ENCODE measurements at regions not wholly inside any gene's neighbourhood (a gene's known extent, or its start where the extent isn't known, plus 50 kb on each side); places are given as distances from the start of the nearest gene placed in this dataset.

DNA sequence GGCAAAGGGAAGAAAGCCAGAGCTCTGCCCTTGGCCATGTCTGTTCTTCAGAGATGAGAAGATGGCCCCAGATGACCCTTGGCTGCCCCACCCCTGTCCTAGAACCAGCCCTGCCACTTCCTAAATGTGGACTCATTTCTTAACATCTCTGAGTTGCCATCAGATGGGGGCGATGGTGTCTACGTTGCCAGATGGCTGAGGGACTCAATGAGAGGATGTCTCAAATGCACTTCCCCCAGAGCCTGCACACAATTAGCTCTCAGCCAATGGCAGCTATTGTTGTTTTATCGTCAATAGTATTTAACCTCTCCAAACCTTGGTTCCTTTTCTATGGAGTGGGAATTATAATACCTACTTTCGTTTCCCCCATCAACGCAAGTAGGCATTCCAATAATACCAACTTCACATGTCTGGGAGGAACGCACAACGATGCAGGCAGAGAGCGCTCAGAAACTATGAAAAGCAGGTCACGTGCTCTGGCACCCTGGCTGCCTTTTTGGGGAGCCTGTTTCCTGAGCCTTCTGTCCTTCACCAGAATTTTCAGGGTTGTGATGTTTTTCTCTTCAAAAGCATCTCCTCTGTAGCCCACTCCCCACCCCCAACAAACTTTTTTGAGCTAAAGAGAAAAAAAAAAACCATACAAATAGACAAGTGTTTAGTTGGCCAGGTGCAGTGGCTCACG, 100.3 kb downstream of the MCFD2 start:
- POLR2A ChIA-PET = no interaction called here
- peak; percentile 45 for TF ChIP-seq RAD21 (IDR thresholded peaks at IDR 0.05; ENCODE audit: low read depth)
- TF ChIP-seq JUND (IDR thresholded peaks at IDR 0.05) = no peak
- TF ChIP-seq, protein P1, sequence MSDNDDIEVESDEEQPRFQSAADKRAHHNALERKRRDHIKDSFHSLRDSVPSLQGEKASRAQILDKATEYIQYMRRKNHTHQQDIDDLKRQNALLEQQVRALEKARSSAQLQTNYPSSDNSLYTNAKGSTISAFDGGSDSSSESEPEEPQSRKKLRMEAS (IDR thresholded peaks at IDR 0.05) = no peak
- Histone ChIP-seq H3K9me3 (ENCODE audit: control insufficient read depth in 1 of 2, insufficient read depth in 1 of 2, low read depth in 1 of 2, low read length in 2 of 2) (no peaks in the 10 kb centered on the region), H3K4me1 (ENCODE audit: control insufficient read depth in 1 of 2, insufficient read depth in 2 of 2, low read length in 2 of 2) (peaks cover 0 to 15% of the 10 kb centered on the region in 2 experiments; a peak in 1 of 4 replicates), H3K27me3 (ENCODE audit: insufficient read depth, low read length) (no peaks in the 10 kb centered on the region), H3K9ac (ENCODE audit: low read length) (no peak overlapping the region), H4K20me1 (ENCODE audit: insufficient read depth) (no peaks in the 10 kb centered on the region), H3K9me2 (ENCODE audit: insufficient read depth) (no peaks in the 10 kb centered on the region), H3K36me3 (ENCODE audit: control insufficient read depth in 1 of 2, insufficient read depth in 2 of 2, low read length in 2 of 2) (no peaks in the 10 kb centered on the region), H3K4me2 (ENCODE audit: low read length) (no peak overlapping the region), H3K79me2 (ENCODE audit: insufficient read depth, low read length) (no peaks in the 10 kb centered on the region), H3K27ac (ENCODE audit: low read depth, low read length) (no peak overlapping the region), H2AFZ (ENCODE audit: low read depth, low read length, poor library complexity, severe bottlenecking) (no peak overlapping the region), H3K4me3 (replicated peaks in 1 of 2; ENCODE audit: low read depth in 1 of 2, low read length in 2 of 2) (no peak overlapping the region)
- CTCF ChIA-PET = no interaction called here
- no peak for DNase-seq (ENCODE audit: low read depth, low spot score)
- intact Hi-C loops (cut with micrococcal nuclease) = no loop called here
- RAD21 ChIA-PET (ENCODE audit: low non-redundant PET in 1 of 2, low total read pairs in 2 of 2, uncharacterized antibody in 2 of 2, unreplicated experiment in 2 of 2) = no interaction called here
- BruUV-seq (replicated peaks) = no TSS peak
- peak; percentile 59 for ATAC-seq

DNA sequence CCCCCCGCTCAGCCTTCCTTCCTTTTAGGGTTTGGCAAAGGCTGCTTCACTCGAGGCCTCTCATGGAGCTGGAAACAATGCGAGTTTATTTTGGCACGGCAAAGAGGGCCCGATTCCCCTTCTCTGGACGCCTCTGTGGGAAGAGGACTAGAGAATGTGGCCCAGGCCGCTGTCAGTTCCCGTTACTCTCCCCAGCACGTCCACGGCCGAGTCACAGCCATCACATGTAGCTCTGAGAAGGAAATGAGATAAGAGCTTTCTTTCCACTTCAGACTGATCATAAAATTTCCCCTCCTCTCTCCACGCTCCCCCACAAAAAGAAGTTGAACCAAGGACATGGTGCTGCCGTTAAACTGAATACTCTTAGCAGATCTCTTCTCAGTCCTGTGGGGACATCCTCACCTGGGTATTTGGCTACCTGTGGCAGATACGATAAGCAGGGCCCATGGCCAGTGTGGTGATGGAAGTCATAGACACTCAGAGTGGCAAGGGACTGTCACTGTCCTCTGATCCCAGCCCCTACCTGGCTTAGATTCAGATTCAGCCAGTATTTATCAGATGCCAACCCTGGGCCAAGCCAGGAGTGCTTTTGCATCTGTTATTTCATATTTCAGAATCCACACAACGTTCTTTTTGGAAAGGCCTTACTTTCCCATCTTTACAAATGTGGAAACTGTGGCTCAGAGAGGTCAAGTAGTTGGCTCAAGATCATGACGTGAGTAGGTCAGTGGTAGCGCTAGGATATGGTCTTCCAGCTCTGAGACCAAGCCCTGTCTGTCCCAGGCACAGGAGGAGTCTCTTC, 101.2 kb downstream of the MCFD2 start:
- Histone ChIP-seq H3K9me3 (ENCODE audit: control insufficient read depth in 1 of 2, insufficient read depth in 1 of 2, low read depth in 1 of 2, low read length in 2 of 2) (no peaks in the 10 kb centered on the region), H3K79me2 (ENCODE audit: insufficient read depth, low read length) (no peaks in the 10 kb centered on the region), H3K9me2 (ENCODE audit: insufficient read depth) (no peaks in the 10 kb centered on the region), H3K27me3 (ENCODE audit: insufficient read depth, low read length) (no peaks in the 10 kb centered on the region), H3K4me2 (ENCODE audit: low read length) (no peak overlapping the region), H3K4me1 (ENCODE audit: control insufficient read depth in 1 of 2, insufficient read depth in 2 of 2, low read length in 2 of 2) (peaks cover 0 to 15% of the 10 kb centered on the region in 2 experiments; a peak in 1 of 4 replicates), H3K36me3 (ENCODE audit: control insufficient read depth in 1 of 2, insufficient read depth in 2 of 2, low read length in 2 of 2) (no peaks in the 10 kb centered on the region), H2AFZ (ENCODE audit: low read depth, low read length, poor library complexity, severe bottlenecking) (no peak overlapping the region), H3K27ac (ENCODE audit: low read depth, low read length) (no peak overlapping the region), H4K20me1 (ENCODE audit: insufficient read depth) (no peaks in the 10 kb centered on the region), H3K4me3 (replicated peaks in 1 of 2; ENCODE audit: low read depth in 1 of 2, low read length in 2 of 2) (no peak overlapping the region), H3K9ac (ENCODE audit: low read length) (no peak overlapping the region)
- TF ChIP-seq, protein P1 (IDR thresholded peaks at IDR 0.05) = no peak
- TF ChIP-seq RAD21 (IDR thresholded peaks at IDR 0.05; ENCODE audit: low read depth) = no peak
- no peak for TF ChIP-seq CBX3 (IDR thresholded peaks at IDR 0.05; ENCODE audit: low read depth)
- TF ChIP-seq FOSL1 (IDR thresholded peaks at IDR 0.05; ENCODE audit: low read depth) = no peak
- no peak for TF ChIP-seq EZH2phosphoT487 (IDR thresholded peaks at IDR 0.05; ENCODE audit: borderline replicate concordance)
- no peak for TF ChIP-seq ZFX (IDR thresholded peaks at IDR 0.05)
- TF ChIP-seq YY1 (IDR thresholded peaks at IDR 0.05; ENCODE audit: extremely low read depth, insufficient replicate concordance, low read depth, low read length) = no peak
- TF ChIP-seq, protein P2, sequence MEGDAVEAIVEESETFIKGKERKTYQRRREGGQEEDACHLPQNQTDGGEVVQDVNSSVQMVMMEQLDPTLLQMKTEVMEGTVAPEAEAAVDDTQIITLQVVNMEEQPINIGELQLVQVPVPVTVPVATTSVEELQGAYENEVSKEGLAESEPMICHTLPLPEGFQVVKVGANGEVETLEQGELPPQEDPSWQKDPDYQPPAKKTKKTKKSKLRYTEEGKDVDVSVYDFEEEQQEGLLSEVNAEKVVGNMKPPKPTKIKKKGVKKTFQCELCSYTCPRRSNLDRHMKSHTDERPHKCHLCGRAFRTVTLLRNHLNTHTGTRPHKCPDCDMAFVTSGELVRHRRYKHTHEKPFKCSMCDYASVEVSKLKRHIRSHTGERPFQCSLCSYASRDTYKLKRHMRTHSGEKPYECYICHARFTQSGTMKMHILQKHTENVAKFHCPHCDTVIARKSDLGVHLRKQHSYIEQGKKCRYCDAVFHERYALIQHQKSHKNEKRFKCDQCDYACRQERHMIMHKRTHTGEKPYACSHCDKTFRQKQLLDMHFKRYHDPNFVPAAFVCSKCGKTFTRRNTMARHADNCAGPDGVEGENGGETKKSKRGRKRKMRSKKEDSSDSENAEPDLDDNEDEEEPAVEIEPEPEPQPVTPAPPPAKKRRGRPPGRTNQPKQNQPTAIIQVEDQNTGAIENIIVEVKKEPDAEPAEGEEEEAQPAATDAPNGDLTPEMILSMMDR (IDR thresholded peaks at IDR 0.05 in 2 of 3, conservative IDR thresholded peaks at IDR 0.05 in 1 of 3; ENCODE audit: borderline replicate concordance in 1 of 3, insufficient read depth in 1 of 3, low read depth in 2 of 3, low read length in 2 of 3) = no peak
- TF ChIP-seq ZNF274 (IDR thresholded peaks at IDR 0.05; ENCODE audit: low read depth, low read length) = no peak
- no peak for TF ChIP-seq ELF1 (IDR thresholded peaks at IDR 0.05; ENCODE audit: borderline replicate concordance, low read depth)
- no peak for TF ChIP-seq POLR2AphosphoS5 (IDR thresholded peaks at IDR 0.05; ENCODE audit: low read depth, low read length)
- no peak for TF ChIP-seq EGR1 (IDR thresholded peaks at IDR 0.05; ENCODE audit: low read depth)
- no peak for TF ChIP-seq SP1 (IDR thresholded peaks at IDR 0.05; ENCODE audit: low read depth)
- TF ChIP-seq EZH2 (IDR thresholded peaks at IDR 0.05) = no peak
- POLR2A ChIA-PET = no interaction called here
- RAD21 ChIA-PET (ENCODE audit: low non-redundant PET in 1 of 2, low total read pairs in 2 of 2, uncharacterized antibody in 2 of 2, unreplicated experiment in 2 of 2) = no interaction called here
- ATAC-seq (no peak), DNase-seq (ENCODE audit: low read depth, low spot score) (no peak)
- intact Hi-C loops (cut with micrococcal nuclease) = no loop called here
- CTCF ChIA-PET = interaction anchor here (1.5 kb wide), 1 partner anchor 10 kb away, joined by 3 read pairs; no protein-coding TSS in a partner anchor
- BruUV-seq (replicated peaks) = no TSS peak
